ENCODE measurements at regions not wholly inside any gene's neighbourhood (a gene's known extent, or its start where the extent isn't known, plus 50 kb on each side); places are given as distances from the start of the nearest gene placed in this dataset.

- Mint-ChIP-seq H3K36me3 (ENCODE audit: low read depth) (no peaks in the 10 kb centered on the region), H3K27ac (ENCODE audit: unreplicated experiment) (no peak overlapping the region), H3K4me1 (ENCODE audit: low read depth) (no peaks in the 10 kb centered on the region), H3K9me3 (ENCODE audit: low read depth) (peaks cover 23% of the 10 kb centered on the region), H3K27me3 (ENCODE audit: low read depth) (peaks cover 1% of the 10 kb centered on the region), H3K4me3 (ENCODE audit: unreplicated experiment) (no peak overlapping the region)
- no peak for TF ChIP-seq CTCF (IDR thresholded peaks at IDR 0.05)
- DNase-seq (ENCODE audit: low spot score) = no peak
Measured at GRCh38 chr9:1434811-1435210, 384.7 kb downstream of the DMRT2 start.

- no peak for DNase-seq (ENCODE audit: low spot score)
- H3K27ac Mint-ChIP-seq (ENCODE audit: unreplicated experiment) = no peak overlapping the region
- no peaks in the 10 kb centered on the region for H3K4me1 Mint-ChIP-seq (ENCODE audit: low read depth)
- no peaks in the 10 kb centered on the region for H3K36me3 Mint-ChIP-seq (ENCODE audit: low read depth)
- peaks cover 24% of the 10 kb centered on the region for H3K9me3 Mint-ChIP-seq (ENCODE audit: low read depth)
- peaks cover under 1% of the 10 kb centered on the region for H3K27me3 Mint-ChIP-seq (ENCODE audit: low read depth)
- no peak for TF ChIP-seq CTCF (IDR thresholded peaks at IDR 0.05)
- no peak overlapping the region for H3K4me3 Mint-ChIP-seq (ENCODE audit: unreplicated experiment)
Measured at GRCh38 chr9:1440256-1440655, 390.1 kb downstream of the DMRT2 start.

- Mint-ChIP-seq H3K36me3 (ENCODE audit: low read depth) (no peaks in the 10 kb centered on the region), H3K9me3 (ENCODE audit: low read depth) (peaks cover 20% of the 10 kb centered on the region), H3K4me1 (ENCODE audit: low read depth) (no peaks in the 10 kb centered on the region), H3K27ac (ENCODE audit: unreplicated experiment) (no peak overlapping the region), H3K4me3 (ENCODE audit: unreplicated experiment) (no peak overlapping the region), H3K27me3 (ENCODE audit: low read depth) (peaks cover 4% of the 10 kb centered on the region)
- no peak for DNase-seq (ENCODE audit: low spot score)
- no peak for TF ChIP-seq CTCF (IDR thresholded peaks at IDR 0.05)
Measured at GRCh38 chr9:1442105-1442504, 391.9 kb downstream of the DMRT2 start.

- Mint-ChIP-seq H3K9me3 (ENCODE audit: low read depth) (peaks cover 24% of the 10 kb centered on the region), H3K27ac (ENCODE audit: unreplicated experiment) (no peak overlapping the region), H3K4me1 (ENCODE audit: low read depth) (no peaks in the 10 kb centered on the region)
Measured at GRCh38 chr9:1443450-1443849, 393.3 kb downstream of the DMRT2 start.

GRCh38 chr9:1446671-1447070 is 396.5 kb downstream of the DMRT2 start:
- H3K27me3 Mint-ChIP-seq (ENCODE audit: low read depth) = peaks cover 4% of the 10 kb centered on the region
- no peak overlapping the region for H3K27ac Mint-ChIP-seq (ENCODE audit: unreplicated experiment)
- peaks cover 35% of the 10 kb centered on the region for H3K9me3 Mint-ChIP-seq (ENCODE audit: low read depth)
- TF ChIP-seq CTCF (IDR thresholded peaks at IDR 0.05) = no peak
- H3K4me1 Mint-ChIP-seq (ENCODE audit: low read depth) = no peaks in the 10 kb centered on the region
- DNase-seq (ENCODE audit: low spot score) = no peak
- H3K36me3 Mint-ChIP-seq (ENCODE audit: low read depth) = no peaks in the 10 kb centered on the region
- no peak overlapping the region for H3K4me3 Mint-ChIP-seq (ENCODE audit: unreplicated experiment)

More at GRCh38 chr9:1443450-1443849, 393.3 kb downstream of the DMRT2 start:
- H3K4me3 Mint-ChIP-seq (ENCODE audit: unreplicated experiment) = no peak overlapping the region
- DNase-seq (ENCODE audit: low spot score) = no peak
- H3K36me3 Mint-ChIP-seq (ENCODE audit: low read depth) = no peaks in the 10 kb centered on the region
- H3K27me3 Mint-ChIP-seq (ENCODE audit: low read depth) = peaks cover 4% of the 10 kb centered on the region
- TF ChIP-seq CTCF (IDR thresholded peaks at IDR 0.05) = no peak
